ENCODE measurements at regions not wholly inside any gene's neighbourhood (a gene's known extent, or its start where the extent isn't known, plus 50 kb on each side); places are given as distances from the start of the nearest gene placed in this dataset.

DNA sequence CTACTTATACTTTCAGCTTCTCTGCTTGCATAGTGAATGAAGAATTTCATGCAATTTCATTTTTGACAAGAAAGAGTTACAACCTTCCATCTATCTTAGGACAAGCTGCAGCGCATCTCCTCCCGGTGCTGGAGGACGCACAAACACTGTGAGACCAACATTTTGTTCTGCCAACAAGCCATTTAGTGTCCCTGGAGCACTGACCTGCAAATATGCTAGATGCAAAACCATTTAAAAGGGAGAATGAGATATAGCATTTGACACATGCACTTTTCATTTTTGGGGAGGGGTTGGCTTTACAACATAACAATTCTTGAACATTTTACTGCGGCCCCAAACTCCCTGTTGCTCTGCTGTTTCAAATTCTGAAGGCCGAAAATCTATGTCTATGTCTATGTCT is 127.2 kb upstream of the SLC30A5 start:
- Histone ChIP-seq H3K79me2 (ENCODE audit: control insufficient read depth, low read length) (no peaks in the 10 kb centered on the region), H3F3A (ENCODE audit: control insufficient read depth, insufficient read depth) (no peaks in the 10 kb centered on the region), H4K20me1 (ENCODE audit: control insufficient read depth, insufficient read depth, low read depth, low read length) (no peaks in the 10 kb centered on the region), H3K4me3 (ENCODE audit: low read length) (no peak overlapping the region), H3K27me3 (ENCODE audit: control insufficient read depth, low read length) (peaks cover 6% of the 10 kb centered on the region; the same call in 1 of the 2 replicates), H3K4me2 (ENCODE audit: low read length) (no peak overlapping the region), H3K9me3 (ENCODE audit: control insufficient read depth, insufficient read depth, low read length) (no peaks in the 10 kb centered on the region), H3K36me3 (ENCODE audit: control insufficient read depth, low read length) (no peaks in the 10 kb centered on the region), H3K4me1 (ENCODE audit: control insufficient read depth, low read length) (no peaks in the 10 kb centered on the region), H3K9me2 (replicated peaks; ENCODE audit: control insufficient read depth, low read length) (no peaks in the 10 kb centered on the region), H3K27ac (ENCODE audit: low read depth, low read length) (no peak overlapping the region)
- no peak for TF ChIP-seq EZH2phosphoT487 (IDR thresholded peaks at IDR 0.05; ENCODE audit: borderline replicate concordance, low read length)
- TF ChIP-seq, protein P1, sequence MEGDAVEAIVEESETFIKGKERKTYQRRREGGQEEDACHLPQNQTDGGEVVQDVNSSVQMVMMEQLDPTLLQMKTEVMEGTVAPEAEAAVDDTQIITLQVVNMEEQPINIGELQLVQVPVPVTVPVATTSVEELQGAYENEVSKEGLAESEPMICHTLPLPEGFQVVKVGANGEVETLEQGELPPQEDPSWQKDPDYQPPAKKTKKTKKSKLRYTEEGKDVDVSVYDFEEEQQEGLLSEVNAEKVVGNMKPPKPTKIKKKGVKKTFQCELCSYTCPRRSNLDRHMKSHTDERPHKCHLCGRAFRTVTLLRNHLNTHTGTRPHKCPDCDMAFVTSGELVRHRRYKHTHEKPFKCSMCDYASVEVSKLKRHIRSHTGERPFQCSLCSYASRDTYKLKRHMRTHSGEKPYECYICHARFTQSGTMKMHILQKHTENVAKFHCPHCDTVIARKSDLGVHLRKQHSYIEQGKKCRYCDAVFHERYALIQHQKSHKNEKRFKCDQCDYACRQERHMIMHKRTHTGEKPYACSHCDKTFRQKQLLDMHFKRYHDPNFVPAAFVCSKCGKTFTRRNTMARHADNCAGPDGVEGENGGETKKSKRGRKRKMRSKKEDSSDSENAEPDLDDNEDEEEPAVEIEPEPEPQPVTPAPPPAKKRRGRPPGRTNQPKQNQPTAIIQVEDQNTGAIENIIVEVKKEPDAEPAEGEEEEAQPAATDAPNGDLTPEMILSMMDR (IDR thresholded peaks at IDR 0.05; ENCODE audit: low read depth, low read length, poor library complexity, severe bottlenecking), result no peak

DNA sequence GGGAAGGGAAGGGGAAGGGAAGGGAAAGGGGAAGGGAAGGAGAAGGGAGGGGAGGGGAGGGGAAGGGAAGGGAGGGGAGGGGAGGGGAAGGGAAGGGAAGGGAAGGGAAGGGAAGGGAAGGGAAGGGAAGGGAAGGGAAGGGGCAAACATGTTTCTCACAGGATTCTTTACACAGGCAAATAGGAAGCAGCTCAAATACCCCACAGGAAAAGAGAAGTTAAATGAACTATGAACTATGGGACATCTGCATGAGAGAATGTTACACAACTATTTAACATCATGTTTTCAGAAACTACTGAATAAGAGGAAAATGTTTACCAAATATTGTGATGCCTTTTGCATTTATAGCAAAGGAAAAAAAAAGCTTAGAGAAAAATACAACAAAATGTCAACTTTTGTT is 125.4 kb upstream of the SLC30A5 start:
- no peak overlapping the region for H3K4me3 ChIP-seq (ENCODE audit: low read length)
- H3K27me3 ChIP-seq (ENCODE audit: control insufficient read depth, low read length), result peaks cover 6% of the 10 kb centered on the region; the same call in 1 of the 2 replicates
- no peak overlapping the region for H3K4me2 ChIP-seq (ENCODE audit: low read length)
- no peaks in the 10 kb centered on the region for H3K79me2 ChIP-seq (ENCODE audit: control insufficient read depth, low read length)
- no peaks in the 10 kb centered on the region for H3K4me1 ChIP-seq (ENCODE audit: control insufficient read depth, low read length)
- no peaks in the 10 kb centered on the region for H3K9me3 ChIP-seq (ENCODE audit: control insufficient read depth, insufficient read depth, low read length)
- H3K36me3 ChIP-seq (ENCODE audit: control insufficient read depth, low read length), result no peaks in the 10 kb centered on the region
- no peak overlapping the region for H3K27ac ChIP-seq (ENCODE audit: low read depth, low read length)
- H3K9me2 ChIP-seq (replicated peaks; ENCODE audit: control insufficient read depth, low read length), result no peaks in the 10 kb centered on the region
- TF ChIP-seq, protein P1 (IDR thresholded peaks at IDR 0.05; ENCODE audit: low read depth, low read length, poor library complexity, severe bottlenecking), result no peak
- TF ChIP-seq EZH2phosphoT487 (IDR thresholded peaks at IDR 0.05; ENCODE audit: borderline replicate concordance, low read length), result no peak
- no peaks in the 10 kb centered on the region for H4K20me1 ChIP-seq (ENCODE audit: control insufficient read depth, insufficient read depth, low read depth, low read length)
- H3F3A ChIP-seq (ENCODE audit: control insufficient read depth, insufficient read depth), result no peaks in the 10 kb centered on the region

DNA sequence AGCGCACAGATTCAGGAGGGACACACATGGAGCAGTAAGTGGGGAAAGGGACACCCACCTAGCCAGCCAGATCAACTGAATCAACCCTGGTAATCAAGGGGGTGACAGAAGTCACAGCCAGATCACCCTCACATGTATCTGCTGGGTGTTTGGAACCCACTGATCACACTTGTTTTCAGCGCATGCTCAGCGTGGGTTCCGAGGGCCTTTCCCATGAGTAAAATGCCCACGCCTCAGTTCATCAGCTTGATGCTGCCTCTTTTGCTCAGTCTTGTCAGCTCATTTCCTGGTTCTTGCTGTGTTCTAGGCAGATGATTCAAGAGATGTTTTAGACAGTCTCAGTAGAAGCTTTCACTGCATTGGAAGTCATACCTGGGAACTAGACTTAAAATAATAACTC is 123.2 kb upstream of the SLC30A5 start:
- Histone ChIP-seq H3K4me2 (ENCODE audit: low read length) (no peak overlapping the region), H3K36me3 (ENCODE audit: control insufficient read depth, low read length) (no peaks in the 10 kb centered on the region), H3K4me1 (ENCODE audit: control insufficient read depth, low read length) (no peaks in the 10 kb centered on the region), H3K9me2 (replicated peaks; ENCODE audit: control insufficient read depth, low read length) (no peaks in the 10 kb centered on the region), H3F3A (ENCODE audit: control insufficient read depth, insufficient read depth) (no peaks in the 10 kb centered on the region), H3K9me3 (ENCODE audit: control insufficient read depth, insufficient read depth, low read length) (no peaks in the 10 kb centered on the region), H3K4me3 (ENCODE audit: low read length) (no peak overlapping the region), H3K79me2 (ENCODE audit: control insufficient read depth, low read length) (no peaks in the 10 kb centered on the region), H3K27me3 (ENCODE audit: control insufficient read depth, low read length) (peaks cover 6% of the 10 kb centered on the region; the same call in 1 of the 2 replicates), H4K20me1 (ENCODE audit: control insufficient read depth, insufficient read depth, low read depth, low read length) (no peaks in the 10 kb centered on the region), H3K27ac (ENCODE audit: low read depth, low read length) (no peak overlapping the region)
- TF ChIP-seq EZH2phosphoT487 (IDR thresholded peaks at IDR 0.05; ENCODE audit: borderline replicate concordance, low read length), result no peak
- TF ChIP-seq, protein P1 (IDR thresholded peaks at IDR 0.05; ENCODE audit: low read depth, low read length, poor library complexity, severe bottlenecking), result no peak

All from DOHH2 (cell line).